Astrocyte of the cerebellum (primary cell): ENCODE measurements at regions not wholly inside any gene's neighbourhood (a gene's known extent, or its start where the extent isn't known, plus 50 kb on each side); places are given as distances from the start of the nearest gene placed in this dataset.

Experiments used
- DNase-seq: peaks from one replicate; pipeline ENCODE4 v3.0.0-alpha.2; 2011; ENCODE audit warnings: low read depth
- H3K4me3 ChIP-seq: 2 replicates; pipeline ENCODE4 v1.5.1; 2011; ENCODE audit warnings: mild to moderate bottlenecking, low read depth, low read length, moderate library complexity
- in situ Hi-C: cut with HindIII; loops from 2 replicates; pipeline ENCODE4 v1.10.0; 2017; ENCODE audit warnings: low sequenced_read_pairs
- TF ChIP-seq, protein P1 (sequence below): IDR thresholded peaks from 2 replicates; pipeline ENCODE4 v1.5.1; 2012; ENCODE audit warnings: low read length, low read depth, moderate library complexity, mild to moderate bottlenecking; ENCODE audit errors: missing control alignments

DNA sequence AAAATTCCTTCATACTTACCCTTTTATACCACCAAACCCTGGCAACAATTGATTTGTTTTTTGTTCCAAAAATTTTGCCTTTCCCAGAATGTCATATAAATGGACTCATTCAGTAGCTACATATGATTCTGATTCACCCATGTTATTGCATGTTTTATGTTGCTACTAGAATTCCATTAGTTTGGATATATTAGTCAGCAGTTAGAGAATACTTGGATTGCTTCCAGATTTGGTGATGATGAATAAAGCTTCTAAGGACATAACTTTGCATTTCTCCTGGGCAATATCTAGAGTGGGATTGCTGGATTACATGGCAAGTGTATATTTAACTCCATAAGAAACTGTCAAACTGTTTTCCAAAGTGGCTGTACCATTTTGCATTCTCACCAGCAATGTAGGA is 806.9 kb downstream of the DNAJB9 start:
- no peak for DNase-seq
- H3K4me3 ChIP-seq = no peak overlapping the region
- TF ChIP-seq, protein P1, sequence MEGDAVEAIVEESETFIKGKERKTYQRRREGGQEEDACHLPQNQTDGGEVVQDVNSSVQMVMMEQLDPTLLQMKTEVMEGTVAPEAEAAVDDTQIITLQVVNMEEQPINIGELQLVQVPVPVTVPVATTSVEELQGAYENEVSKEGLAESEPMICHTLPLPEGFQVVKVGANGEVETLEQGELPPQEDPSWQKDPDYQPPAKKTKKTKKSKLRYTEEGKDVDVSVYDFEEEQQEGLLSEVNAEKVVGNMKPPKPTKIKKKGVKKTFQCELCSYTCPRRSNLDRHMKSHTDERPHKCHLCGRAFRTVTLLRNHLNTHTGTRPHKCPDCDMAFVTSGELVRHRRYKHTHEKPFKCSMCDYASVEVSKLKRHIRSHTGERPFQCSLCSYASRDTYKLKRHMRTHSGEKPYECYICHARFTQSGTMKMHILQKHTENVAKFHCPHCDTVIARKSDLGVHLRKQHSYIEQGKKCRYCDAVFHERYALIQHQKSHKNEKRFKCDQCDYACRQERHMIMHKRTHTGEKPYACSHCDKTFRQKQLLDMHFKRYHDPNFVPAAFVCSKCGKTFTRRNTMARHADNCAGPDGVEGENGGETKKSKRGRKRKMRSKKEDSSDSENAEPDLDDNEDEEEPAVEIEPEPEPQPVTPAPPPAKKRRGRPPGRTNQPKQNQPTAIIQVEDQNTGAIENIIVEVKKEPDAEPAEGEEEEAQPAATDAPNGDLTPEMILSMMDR = no peak
- in situ Hi-C loops = no loop called here

DNA sequence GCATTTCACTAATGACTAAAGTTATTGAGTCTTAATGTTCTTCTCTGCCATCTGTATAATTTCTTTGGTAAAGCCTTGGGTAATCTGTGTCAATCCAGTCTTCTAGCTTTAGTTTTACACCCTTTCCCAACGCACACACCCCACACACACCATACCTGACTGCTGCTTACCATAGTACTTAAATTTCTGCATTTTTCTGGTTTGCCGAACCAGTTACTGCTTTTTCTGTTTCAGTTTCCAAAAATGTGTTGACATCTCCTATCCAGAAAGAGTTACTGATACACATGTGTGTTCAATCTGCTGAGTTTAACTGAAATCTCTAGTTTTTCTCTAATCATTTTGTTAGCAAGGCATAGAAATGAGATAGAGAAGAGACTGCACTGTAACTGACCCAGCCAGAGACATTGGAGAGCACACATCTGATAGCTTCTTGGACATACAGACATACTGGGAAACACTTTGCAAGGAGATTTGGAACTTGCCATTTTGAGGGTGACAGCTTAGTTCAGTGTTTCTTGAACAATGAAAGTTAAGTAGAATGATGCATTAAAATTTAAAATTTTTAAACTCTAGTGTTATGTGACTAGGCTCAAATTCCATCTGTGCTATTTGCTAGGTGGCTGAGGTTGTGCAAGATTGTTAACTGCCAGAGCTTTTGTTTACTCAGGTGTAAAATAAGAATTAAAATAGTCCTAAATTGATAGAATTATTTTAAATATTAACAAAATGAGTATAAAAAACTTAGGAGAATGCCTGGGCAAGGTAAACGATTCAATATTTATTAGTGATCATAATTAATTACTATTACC is 807.6 kb downstream of the DNAJB9 start:
- DNase-seq = no peak
- TF ChIP-seq, protein P1 = no peak
- H3K4me3 ChIP-seq = no peak overlapping the region
- in situ Hi-C loops = no loop called here

DNA sequence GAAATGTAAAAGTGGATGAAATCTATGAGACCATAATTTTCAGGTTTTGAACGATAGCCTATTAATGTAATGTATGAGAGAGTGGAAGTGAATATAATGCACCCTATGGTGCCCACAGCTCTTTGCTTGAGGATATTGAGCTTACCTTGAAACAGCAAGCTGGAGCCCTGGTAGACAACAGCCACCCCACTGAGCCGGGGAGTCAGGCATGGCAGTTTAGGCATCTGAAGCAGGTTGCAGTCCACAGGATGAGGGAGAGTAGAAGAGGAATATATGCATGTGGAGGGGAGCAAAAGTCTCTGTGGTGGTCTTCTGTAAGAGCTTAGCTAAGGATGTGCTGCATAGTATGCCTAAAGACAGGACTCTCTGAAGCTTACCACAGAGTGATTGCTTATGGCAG is 817.3 kb downstream of the DNAJB9 start:
- in situ Hi-C loops = no loop called here
- TF ChIP-seq, protein P1 = no peak
- no peak overlapping the region for H3K4me3 ChIP-seq
- no peak for DNase-seq

DNA sequence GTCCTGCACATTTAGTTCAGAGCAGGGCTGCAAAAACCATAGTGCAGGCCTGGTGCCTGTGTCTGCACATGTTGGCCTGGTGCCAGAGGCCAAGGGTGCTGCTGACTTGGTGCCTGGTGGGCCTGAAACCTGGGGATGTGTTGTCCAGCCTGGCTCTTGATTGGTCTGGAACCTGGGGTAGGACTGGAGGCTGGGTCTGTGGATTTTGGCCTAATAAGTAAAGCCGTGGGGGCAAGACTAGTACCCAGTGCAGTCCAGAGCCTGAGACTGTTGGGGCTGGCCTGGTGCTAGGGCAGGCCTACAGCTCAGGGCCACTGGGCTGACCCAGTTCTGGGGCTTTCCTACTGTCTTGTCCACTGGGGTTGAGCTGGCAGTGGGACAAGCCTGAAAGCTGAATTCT is 817.9 kb downstream of the DNAJB9 start:
- TF ChIP-seq, protein P1 = no peak
- in situ Hi-C loops = no loop called here
- no peak for DNase-seq
- H3K4me3 ChIP-seq = no peak overlapping the region

DNA sequence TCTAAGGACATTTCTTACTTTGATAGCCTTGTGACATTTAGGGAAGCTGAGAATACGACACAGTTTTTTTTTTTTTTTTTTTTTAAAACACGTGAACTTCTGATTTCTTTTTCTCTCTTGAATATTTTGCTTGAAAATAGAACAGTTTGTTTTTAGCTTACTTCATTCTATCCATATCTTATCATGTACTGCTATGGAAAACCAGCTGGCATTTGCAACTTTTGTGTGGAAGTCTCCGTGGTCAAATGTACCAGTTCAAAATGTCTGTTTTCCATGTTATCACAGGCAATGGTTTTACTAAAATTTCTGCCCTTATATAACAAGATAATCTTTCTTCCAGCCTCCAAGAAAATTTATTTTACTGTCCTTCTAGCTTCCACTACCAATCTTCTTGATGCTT is 821.6 kb downstream of the DNAJB9 start:
- DNase-seq = no peak
- in situ Hi-C loops = no loop called here
- TF ChIP-seq, protein P1 = no peak

DNA sequence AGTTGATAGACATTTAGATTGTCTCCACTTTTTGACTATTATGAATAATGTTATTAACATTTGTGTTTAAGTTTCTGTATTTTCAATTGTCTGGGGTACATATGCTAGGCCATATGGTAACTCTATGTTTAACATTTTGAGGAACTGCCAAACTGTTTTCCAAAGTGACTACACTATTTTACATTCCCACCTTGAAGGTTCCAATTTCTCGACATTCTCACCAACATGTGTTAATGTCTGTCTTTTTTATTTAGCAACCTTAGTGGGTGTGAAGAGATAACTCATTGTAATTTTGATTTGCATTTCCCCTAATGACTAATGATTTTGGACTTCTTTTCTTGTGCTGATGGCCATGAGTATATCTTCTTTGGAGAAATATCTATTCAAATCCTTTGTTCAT is 832.4 kb downstream of the DNAJB9 start:
- no peak overlapping the region for H3K4me3 ChIP-seq
- TF ChIP-seq, protein P1 = no peak
- DNase-seq = no peak
- in situ Hi-C loops = no loop called here

More for the DNA sequence above, 821.6 kb downstream of the DNAJB9 start:
- H3K4me3 ChIP-seq = no peak overlapping the region
